ENCODE measurements at regions not wholly inside any gene's neighbourhood (a gene's known extent, or its start where the extent isn't known, plus 50 kb on each side); places are given as distances from the start of the nearest gene placed in this dataset.
"Not testable (repeated sequence)": the region's sequence is repeated elsewhere in the genome, so short reads cannot be mapped to it uniquely, and the experiment has no call there.

GRCh38 chr15:77909182-77909940 is 168.2 kb downstream of the TBC1D2B start:
- DNase-seq (ENCODE audit: low spot score), result no peak

GRCh38 chr15:77908752-77909111 is 168.8 kb downstream of the TBC1D2B start:
- DNase-seq (ENCODE audit: low spot score), result not testable (repeated sequence)

GRCh38 chr15:77907824-77908751 is 169.4 kb downstream of the TBC1D2B start:
- no peak for DNase-seq (ENCODE audit: low spot score)

GRCh38 chr15:77906062-77906990 is 171.2 kb downstream of the TBC1D2B start:
- DNase-seq (ENCODE audit: low spot score), result not testable (repeated sequence)

- no peak for DNase-seq (ENCODE audit: low spot score)
These were observed 172.1 kb downstream of the TBC1D2B start for GRCh38 chr15:77905301-77905920.

- DNase-seq (ENCODE audit: low spot score), result no peak
These were observed 172.6 kb downstream of the TBC1D2B start for GRCh38 chr15:77904901-77905300.

DNA sequence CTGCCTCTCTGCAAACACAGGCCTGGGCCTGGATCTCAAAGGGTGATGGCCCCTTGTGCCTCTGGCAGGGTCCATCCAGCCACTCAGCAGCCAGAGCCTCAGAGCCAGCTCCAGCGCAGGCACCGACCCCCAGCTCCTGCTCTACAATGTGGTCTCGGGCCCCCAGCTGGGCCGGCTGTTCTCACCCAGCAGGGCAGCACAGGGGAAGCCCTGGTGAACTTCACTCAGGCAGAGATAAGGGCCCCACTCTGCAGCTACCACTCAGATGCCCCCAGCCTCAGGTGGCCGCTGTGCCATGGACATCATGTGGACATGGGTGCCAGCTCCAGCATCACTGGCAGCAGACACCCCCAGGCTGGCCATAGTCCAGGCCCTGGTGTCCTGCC is 173.1 kb downstream of the TBC1D2B start:
- no peak for DNase-seq (ENCODE audit: low spot score)

DNA sequence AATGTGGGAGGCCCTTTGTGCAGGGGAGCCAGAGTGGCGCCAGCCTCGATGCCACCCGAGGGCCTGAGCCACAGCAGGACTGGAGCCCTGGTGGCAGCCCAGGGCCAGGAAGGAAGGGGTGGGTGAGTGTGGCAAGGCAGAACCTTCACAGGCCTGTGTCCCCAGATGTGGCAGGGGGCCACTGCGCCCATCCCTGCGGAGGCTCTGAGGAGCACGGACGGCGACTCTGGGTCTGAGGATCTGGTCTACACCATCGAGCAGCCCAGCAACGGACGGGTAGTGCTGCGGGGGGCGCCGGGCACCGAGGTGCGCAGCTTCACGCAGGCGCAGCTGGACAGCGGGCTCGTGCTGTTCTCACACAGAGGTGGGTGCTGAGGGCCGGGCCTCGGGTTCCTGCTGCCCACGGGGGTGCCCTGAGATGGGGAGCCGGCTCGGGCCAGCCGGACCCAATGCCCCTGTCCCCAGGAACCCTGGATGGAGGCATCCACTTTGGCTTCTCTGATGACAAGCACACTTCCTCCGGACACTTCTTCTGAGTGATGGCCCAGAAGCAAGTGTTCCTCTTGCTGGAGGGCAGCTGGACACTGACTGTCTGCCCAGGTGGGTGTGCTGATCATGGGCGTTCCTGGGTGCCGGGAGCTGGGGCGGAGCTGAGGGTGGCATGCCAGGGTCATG is 173.6 kb downstream of the TBC1D2B start:
- DNase-seq (ENCODE audit: low spot score), result not testable (repeated sequence)

GRCh38 chr15:77902921-77903760 is 174.4 kb downstream of the TBC1D2B start:
- peak; percentile 59 for DNase-seq (ENCODE audit: low spot score)

DNA sequence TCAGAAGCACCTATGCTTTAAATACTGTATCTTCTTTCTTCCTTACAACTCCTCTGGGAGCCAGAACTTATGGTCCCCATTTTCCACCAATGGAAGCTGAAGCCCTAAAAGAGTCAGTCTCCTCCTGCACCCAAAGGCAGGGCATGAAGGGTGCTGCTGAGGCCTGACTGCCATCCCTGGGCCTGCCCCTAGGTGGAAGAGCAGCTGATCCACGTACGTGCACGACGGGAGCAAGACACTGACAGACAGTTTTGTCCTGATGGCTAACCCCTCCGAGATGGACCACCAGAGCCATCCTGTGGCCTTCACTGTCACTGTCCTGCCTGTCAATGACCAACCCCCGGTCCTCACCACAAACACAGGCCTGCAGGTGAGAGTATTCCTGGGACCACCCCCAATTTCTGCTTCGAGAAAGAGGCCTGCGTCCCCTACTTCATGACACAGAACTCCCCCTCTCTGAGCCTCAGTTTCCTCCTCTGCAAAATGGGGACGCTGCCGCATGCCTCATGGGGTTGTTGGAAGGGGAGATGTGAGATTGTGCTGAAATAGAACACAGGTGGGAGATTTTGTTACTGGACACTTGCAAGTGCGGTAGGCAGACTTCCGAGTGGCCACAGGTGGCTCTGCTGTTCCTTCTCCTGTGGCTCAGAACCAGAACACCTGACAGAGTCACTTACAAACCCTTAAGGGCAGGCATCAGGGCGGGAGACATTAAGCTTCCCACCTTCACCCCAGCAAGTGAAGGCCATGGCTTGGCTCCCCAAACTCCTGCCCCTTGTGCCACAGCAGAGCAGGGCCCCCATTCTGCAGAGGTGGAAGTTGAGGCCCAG is 175.4 kb downstream of the TBC1D2B start:
- no peak for DNase-seq (ENCODE audit: low spot score)

GRCh38 chr15:77901251-77901881 is 176.1 kb downstream of the TBC1D2B start:
- DNase-seq (ENCODE audit: low spot score), result no peak

DNA sequence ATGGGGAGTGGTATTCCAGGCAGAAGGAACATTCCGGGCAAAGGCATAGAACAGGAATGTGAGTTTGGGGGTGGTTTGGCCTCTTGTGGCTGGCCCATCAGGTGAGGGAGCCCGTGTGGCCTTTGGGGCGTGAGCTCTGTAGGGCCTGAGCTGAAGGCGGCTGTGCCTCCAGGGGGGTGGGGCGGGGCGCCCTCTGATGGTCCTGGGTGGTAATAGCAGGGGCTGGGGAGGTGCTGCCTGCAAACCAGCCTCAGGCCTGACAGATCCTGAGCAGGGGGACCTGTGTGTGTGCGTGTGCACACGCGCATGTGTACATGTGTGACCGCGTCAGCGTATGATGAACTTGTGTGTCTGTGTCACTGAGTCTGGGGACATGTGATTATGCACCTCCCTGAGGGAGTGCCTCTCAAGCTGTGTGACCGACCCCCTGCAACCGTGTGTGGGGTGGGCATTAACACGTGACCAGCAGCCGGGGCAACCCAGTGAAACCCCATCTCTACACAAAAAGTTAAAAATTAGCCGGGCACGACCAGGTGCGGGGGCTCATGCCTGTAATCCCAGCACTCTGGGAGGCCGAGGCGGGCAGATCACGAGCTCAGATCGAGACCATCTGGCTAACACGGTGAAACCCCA is 177.1 kb downstream of the TBC1D2B start:
- DNase-seq (ENCODE audit: low spot score), result not testable (repeated sequence)

GRCh38 chr15:77899776-77900175 is 177.7 kb downstream of the TBC1D2B start:
- not testable (repeated sequence) for DNase-seq (ENCODE audit: low spot score)

GRCh38 chr15:77898811-77899730 is 178.4 kb downstream of the TBC1D2B start:
- no peak for DNase-seq (ENCODE audit: low spot score)

DNA sequence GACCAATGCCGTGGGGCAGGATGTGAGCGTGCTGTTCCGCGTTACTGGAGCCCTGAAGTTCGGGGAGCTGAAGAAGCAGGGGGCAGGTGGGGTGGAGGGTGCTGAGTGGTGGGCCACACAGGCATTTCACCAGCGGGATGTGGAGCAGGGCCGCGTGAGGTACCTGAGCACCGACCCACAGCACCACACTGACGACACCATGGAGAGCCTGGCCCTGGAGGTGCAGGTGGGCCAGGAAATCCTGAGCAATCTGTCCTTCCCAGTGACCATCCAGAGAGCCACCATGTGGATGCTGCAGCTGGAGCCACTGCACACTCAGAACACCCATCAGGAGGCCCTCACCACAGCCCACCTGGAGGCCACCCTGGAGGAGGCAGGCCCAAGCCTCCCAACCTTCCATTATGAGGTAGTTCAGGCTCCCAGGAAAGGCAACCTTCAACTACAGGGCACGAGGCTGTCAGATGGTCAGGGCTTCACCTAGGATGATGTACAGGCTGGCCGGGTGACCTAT is 179.6 kb downstream of the TBC1D2B start:
- no peak for DNase-seq (ENCODE audit: low spot score)

- not testable (repeated sequence) for DNase-seq (ENCODE audit: low spot score)
These were observed 180.2 kb downstream of the TBC1D2B start for GRCh38 chr15:77897113-77897895.

Data from AG08395 (cell line).